Stimulated activated naive CD8-positive, alpha-beta T cell treated with anti-CD3 and anti-CD28 coated beads, Interleukin-15, amount 100 ng/mL, for 72 hours (primary cell): ENCODE measurements at regions not wholly inside any gene's neighbourhood (a gene's known extent, or its start where the extent isn't known, plus 50 kb on each side); places are given as distances from the start of the nearest gene placed in this dataset.

Source experiments
- ATAC-seq: fragments of 150-1000 bp; cut with Tn5 transposase; 2 replicates; pipeline ENCODE4 v1.10.0; 2021; ENCODE audit warnings: mild to moderate bottlenecking, moderate library complexity
- DNase-seq, 2 donors: peaks; one replicate each; pipeline ENCODE4 v3.0.0; 2021 to 2022
- H3K27ac Mint-ChIP-seq, 2 donors: one replicate each; pipeline ENCODE4 v1.8.0; 2022; ENCODE audit warnings: mild to moderate bottlenecking in 2 of 2, mixed read lengths in 2 of 2, moderate library complexity in 2 of 2
- H3K27me3 Mint-ChIP-seq: one replicate; pipeline ENCODE4 v1.8.0; 2022; ENCODE audit warnings: mixed read lengths
- H3K4me1 Mint-ChIP-seq: one replicate; pipeline ENCODE4 v1.8.0; 2022; ENCODE audit warnings: mild to moderate bottlenecking, mixed read lengths
- H3K4me3 Mint-ChIP-seq, 2 donors: one replicate each; pipeline ENCODE4 v1.8.0; 2022; ENCODE audit warnings: mild to moderate bottlenecking in 2 of 2, mixed read lengths in 2 of 2, moderate library complexity in 1 of 2
- H3K9me3 Mint-ChIP-seq, 2 donors: one replicate each; pipeline ENCODE4 v1.8.0; 2022; ENCODE audit warnings: mixed read lengths in 2 of 2

DNA sequence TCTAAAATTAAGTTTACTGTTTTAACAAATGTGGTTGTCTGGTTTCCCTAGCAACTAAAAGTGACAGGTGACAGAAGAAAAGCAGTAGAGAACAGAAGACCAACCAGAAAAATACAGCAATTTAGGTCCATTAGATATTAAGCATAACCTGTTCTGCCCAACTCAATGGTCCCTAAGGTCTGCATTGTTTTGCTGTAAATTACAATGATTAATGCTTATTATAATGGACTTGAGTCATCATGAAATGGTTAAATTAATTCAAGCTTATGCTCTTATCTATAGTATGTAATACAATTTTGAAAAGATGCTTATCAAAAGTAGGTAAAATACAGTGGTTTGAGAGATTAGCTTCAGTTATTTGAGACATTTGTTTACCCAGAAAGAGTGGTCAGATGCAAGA is 378.0 kb downstream of the GRB14 start:
- Mint-ChIP-seq H3K4me1 (no peaks in the 10 kb centered on the region), H3K9me3 (peaks cover 20 to 24% of the 10 kb centered on the region in 2 donors), H3K27ac (no peak overlapping the region), H3K27me3 (no peaks in the 10 kb centered on the region), H3K4me3 (no peak overlapping the region)
- DNase-seq (no peak), ATAC-seq (no peak)

DNA sequence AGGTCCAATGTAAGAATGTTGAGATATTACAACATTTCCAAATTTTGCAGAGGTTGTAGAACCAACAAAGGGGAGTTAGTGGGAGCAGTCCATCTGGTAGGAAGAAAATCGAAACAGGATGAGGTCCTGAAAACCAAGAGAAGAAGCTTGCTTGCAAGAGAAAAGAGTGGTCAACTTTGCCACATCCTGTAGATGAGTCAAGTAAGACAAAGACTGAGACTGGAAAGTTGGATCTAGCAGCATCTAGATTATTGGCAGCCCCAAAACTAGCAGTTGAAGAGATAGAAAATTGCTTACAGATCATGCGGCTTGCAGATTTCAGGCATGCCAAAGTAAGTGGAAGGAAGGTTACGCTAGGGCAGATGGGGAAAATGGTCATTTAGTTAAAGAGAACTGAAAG is 378.9 kb downstream of the GRB14 start:
- Mint-ChIP-seq H3K4me1 (no peaks in the 10 kb centered on the region), H3K27me3 (no peaks in the 10 kb centered on the region), H3K9me3 (peaks cover 20 to 24% of the 10 kb centered on the region in 2 donors), H3K27ac (no peak overlapping the region), H3K4me3 (no peak overlapping the region)
- ATAC-seq, result no peak
- no peak for DNase-seq

DNA sequence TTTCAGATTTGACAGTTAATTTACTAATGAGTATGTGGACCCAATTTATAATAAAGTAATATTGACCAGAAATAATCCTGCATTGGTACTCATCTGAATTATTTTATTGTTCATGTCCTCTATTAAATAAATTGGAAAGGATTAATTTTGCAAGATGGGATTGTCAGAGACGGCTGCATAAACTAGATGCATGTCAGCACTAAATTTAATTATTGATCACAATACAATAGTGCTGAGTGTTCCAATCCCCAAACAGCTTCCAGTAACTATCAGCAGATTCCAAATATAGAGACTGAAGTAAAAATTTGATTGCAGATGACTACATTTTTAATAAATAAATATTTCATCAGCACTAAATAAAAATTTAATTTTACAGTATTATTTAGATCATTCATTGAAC is 387.2 kb downstream of the GRB14 start:
- ATAC-seq (no peak), DNase-seq (no peak)
- Mint-ChIP-seq H3K27ac (no peak overlapping the region), H3K9me3 (peaks cover 3 to 4% of the 10 kb centered on the region in 2 donors), H3K4me1 (no peaks in the 10 kb centered on the region), H3K27me3 (no peaks in the 10 kb centered on the region), H3K4me3 (no peak overlapping the region)

DNA sequence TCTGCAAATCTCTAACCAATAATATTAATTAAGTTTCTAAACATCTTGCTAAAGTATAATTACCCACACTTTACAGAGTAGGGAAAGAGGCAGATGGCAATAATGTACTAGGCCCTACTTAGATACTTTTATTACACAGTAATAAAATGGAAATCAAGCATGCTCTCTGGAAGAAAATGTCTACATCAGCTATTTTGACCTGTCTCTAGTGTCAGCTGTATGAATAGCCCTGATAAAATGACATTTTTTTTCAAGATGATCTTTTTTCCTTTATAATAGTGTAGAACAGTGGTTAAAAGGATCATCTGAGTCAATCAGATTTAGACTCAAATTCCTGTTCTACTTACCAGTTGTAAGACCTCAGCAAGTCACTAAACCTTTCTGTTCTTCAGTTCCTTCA is 397.3 kb downstream of the GRB14 start:
- Mint-ChIP-seq H3K4me1 (no peaks in the 10 kb centered on the region), H3K27ac (no peak overlapping the region), H3K9me3 (peaks cover 7 to 8% of the 10 kb centered on the region in 2 donors), H3K27me3 (no peaks in the 10 kb centered on the region), H3K4me3 (no peak overlapping the region)
- DNase-seq, result no peak
- no peak for ATAC-seq

DNA sequence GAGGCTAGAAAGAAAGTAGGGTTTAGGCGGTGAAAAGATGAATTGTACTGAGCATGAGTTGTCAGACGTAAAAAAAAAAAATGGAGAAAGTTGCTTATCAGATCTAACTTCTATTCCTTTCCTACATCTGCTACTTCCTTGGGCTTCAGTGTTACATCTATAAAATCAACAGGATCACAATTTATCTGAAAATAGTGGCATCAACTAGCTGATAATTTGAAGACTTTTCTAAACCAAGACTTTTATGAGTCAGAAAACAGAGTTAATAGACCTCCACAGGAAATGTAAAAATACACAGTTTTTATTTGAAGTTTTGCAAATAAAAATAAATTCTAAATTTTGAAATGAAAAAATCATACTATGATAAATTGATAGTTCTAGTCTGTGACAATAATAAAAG is 399.8 kb downstream of the GRB14 start:
- Mint-ChIP-seq H3K4me3 (no peak overlapping the region), H3K9me3 (peaks cover 7 to 12% of the 10 kb centered on the region in 2 donors), H3K27ac (no peak overlapping the region), H3K27me3 (no peaks in the 10 kb centered on the region), H3K4me1 (no peaks in the 10 kb centered on the region)
- no peak for DNase-seq
- ATAC-seq, result no peak

DNA sequence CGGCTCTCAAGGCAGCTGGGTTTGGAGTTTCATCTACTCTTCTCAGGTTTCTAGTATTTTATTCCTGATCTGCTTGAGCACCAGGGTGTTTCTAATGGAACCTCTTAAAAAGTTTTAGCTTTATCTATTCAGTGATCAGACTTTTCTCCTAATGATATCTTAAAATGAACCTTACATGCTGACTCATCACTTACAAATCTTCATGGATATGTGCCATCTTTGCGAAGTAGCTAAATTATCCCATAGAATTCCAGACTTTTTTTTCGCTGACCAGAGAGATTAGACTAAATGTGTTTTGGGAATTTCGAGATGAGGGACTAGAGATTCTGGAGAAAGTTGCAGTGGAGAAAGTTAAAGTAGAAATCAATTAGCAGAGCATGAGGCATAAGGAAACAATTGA is 401.0 kb downstream of the GRB14 start:
- Mint-ChIP-seq H3K9me3 (peaks cover under 1 to 12% of the 10 kb centered on the region in 2 donors), H3K4me1 (no peaks in the 10 kb centered on the region), H3K27ac (no peak overlapping the region), H3K4me3 (no peak overlapping the region), H3K27me3 (no peaks in the 10 kb centered on the region)
- DNase-seq, result no peak
- no peak for ATAC-seq

DNA sequence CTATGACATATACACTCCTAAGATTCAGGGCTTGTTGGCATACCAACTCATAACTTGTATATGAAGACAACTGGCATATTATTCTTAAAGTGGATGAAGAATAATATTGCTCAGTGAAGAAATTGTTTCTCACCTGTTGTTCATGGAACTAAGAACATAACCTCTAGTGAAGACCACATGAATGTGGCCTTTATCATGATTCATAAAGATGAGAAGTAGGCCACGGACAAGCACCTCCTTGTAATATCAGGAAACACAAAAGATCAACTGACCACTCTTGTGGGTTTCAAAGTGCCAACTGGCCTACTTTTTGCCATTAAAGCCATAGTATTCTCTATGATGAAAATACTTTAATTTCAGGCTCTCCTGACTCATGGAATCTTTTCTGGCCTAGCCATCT is 407.4 kb downstream of the GRB14 start:
- ATAC-seq, result no peak
- Mint-ChIP-seq H3K4me1 (no peaks in the 10 kb centered on the region), H3K4me3 (no peak overlapping the region), H3K9me3 (peaks cover 19 to 23% of the 10 kb centered on the region in 2 donors), H3K27ac (no peak overlapping the region), H3K27me3 (no peaks in the 10 kb centered on the region)
- DNase-seq, result no peak

DNA sequence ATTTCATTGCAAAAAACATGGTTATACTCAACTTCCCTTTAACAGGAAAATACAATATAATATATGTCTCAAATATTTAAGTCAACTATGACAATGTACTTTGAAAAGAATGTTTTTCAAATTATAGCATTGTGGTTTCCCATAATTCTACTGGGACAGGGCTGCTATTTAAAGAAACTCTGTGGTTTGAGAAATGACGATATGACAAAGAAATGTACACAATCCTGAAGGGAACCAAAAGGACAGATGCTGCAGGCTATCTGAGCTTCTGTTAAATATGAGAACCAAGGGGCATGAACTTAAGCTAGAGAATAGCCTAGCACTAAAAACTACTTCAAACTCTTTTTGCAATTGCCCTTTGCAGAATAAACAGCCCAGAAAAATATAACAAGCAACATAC is 415.9 kb downstream of the GRB14 start:
- ATAC-seq (no peak), DNase-seq (no peak)
- Mint-ChIP-seq H3K27ac (no peak overlapping the region), H3K27me3 (no peaks in the 10 kb centered on the region), H3K4me3 (no peak overlapping the region), H3K9me3 (peaks cover 5 to 9% of the 10 kb centered on the region in 2 donors), H3K4me1 (no peaks in the 10 kb centered on the region)

DNA sequence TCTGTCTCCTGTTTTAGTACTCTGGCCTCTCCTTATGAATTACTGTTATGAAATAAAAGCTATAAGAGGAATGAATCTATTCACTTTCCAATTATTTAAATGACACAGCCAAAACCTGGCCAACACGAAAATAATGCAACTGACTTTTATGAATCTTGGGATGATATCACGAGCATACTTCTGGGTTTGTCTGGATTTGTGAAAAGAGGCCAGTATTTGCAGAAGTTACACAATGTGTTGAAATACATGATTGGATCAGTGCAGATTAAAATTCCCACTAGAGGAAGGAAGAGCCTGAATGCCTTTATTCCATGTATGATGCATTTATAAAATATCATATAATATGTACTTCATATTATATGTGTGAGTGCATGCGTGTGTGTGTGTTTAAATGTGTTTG is 418.2 kb downstream of the GRB14 start:
- Mint-ChIP-seq H3K9me3 (peaks cover 0 to 9% of the 10 kb centered on the region in 2 donors), H3K27ac (no peak overlapping the region), H3K4me1 (no peaks in the 10 kb centered on the region), H3K27me3 (no peaks in the 10 kb centered on the region), H3K4me3 (no peak overlapping the region)
- DNase-seq (no peak), ATAC-seq (no peak)

DNA sequence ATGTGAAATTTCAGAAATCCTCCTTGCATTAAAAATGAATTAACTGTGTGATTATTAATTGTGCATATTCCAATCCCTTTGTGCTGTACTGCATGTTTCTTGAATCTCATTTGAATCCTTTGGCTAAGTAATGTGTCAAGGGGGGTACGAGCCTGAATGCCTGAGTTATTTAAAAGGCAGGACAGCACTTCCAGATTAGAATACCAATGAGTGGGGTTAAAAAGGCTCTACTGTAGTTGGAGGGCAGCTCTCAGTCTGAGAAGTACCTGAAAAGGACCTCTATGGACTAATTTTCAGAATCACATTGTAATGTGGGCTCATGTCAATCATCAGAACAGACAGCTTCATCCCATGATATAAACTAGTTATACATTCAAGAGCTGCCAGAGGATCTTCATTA is 423.0 kb downstream of the GRB14 start:
- H3K4me1 Mint-ChIP-seq, result no peaks in the 10 kb centered on the region
- no peak for ATAC-seq
- H3K9me3 Mint-ChIP-seq, result peaks cover 0 to 14% of the 10 kb centered on the region in 2 donors
- no peak overlapping the region for H3K4me3 Mint-ChIP-seq
- no peak for DNase-seq
- H3K27me3 Mint-ChIP-seq, result no peaks in the 10 kb centered on the region
- no peak overlapping the region for H3K27ac Mint-ChIP-seq

DNA sequence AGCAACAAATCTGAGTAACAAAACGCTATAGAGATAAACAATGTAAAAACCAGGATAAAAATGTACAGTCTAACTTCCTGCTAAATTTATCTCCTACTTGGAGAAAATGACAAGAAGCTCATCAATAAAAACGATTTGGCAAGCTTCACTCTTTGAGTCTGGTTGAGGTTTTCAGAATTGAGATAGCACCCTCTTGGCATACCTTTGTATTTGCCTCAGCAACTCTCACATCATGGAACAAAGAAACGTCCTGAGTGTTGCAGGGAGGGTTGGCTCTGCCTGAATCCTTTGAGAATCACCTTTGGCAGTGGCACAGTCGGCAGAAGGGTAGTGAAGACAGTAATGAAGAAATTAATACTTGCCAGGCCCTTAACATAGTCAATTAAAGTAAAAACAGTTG is 430.6 kb downstream of the GRB14 start:
- ATAC-seq (no peak), DNase-seq (no peak)
- Mint-ChIP-seq H3K4me3 (no peak overlapping the region), H3K4me1 (no peaks in the 10 kb centered on the region), H3K27ac (no peak overlapping the region), H3K9me3 (peaks cover 0 to 19% of the 10 kb centered on the region in 2 donors), H3K27me3 (no peaks in the 10 kb centered on the region)

DNA sequence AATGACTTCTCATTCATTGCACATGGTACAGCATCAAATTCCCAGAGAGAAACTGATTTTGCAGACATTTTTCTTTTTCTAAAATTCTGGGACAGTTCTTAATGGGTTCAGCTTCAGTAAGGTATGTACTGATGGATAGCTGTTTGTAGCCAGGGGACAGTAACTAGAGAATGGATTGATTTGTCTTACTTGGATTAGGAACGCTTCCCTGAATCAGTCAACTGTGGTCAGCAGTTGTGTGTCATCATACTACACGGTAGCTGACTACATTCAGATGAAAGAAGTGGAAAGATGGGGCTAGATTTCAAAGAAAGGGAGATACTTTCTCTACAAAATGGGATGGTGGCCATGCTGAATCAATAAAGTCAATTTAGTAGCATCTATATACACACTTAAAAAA is 431.4 kb downstream of the GRB14 start:
- DNase-seq (no peak), ATAC-seq (no peak)
- Mint-ChIP-seq H3K27ac (no peak overlapping the region), H3K4me3 (no peak overlapping the region), H3K4me1 (no peaks in the 10 kb centered on the region), H3K27me3 (no peaks in the 10 kb centered on the region), H3K9me3 (peaks cover 0 to 17% of the 10 kb centered on the region in 2 donors)

DNA sequence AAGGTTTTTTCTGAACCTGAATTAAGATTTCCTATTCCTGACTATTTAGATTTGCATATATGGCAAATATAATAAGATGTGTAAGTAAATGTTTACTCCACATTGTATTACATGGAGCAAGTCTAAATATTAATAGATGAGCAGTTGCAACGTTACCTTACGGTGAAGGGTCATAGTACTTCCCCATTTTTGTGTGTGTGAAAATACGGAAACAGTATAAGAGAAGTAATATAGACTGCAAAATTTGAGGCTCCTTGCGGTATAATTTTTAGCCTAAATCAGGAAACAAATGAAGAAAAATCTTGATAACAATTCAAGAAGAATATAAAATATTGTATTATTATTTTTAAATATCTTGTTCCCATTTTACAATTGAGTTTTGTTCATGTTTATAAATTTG is 434.2 kb downstream of the GRB14 start:
- peaks cover 4 to 14% of the 10 kb centered on the region in 2 donors for H3K9me3 Mint-ChIP-seq
- no peaks in the 10 kb centered on the region for H3K27me3 Mint-ChIP-seq
- ATAC-seq, result no peak

DNA sequence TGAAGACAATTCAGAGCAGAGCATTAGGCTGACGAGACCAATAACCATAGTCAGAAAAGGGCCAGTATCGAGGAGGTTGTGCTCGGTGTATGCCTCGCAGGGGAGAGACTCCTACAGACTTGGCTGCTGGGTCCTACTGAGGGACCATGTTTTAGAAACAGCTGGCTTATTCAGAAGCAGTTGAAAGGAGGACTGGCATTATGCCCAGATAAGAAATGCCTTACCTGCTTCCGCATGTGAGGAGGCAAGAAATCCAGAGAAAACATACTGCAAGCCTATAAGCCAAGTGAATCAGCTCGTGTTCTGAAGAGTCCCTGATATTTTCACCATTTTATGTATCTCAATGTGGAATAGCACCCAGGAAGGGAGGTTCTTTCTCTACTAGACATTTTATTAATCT is 434.7 kb downstream of the GRB14 start:
- DNase-seq, result no peak
- no peak for ATAC-seq
- no peaks in the 10 kb centered on the region for H3K4me1 Mint-ChIP-seq
- H3K27me3 Mint-ChIP-seq, result no peaks in the 10 kb centered on the region
- H3K4me3 Mint-ChIP-seq, result no peak overlapping the region
- H3K27ac Mint-ChIP-seq, result no peak overlapping the region
- H3K9me3 Mint-ChIP-seq, result peaks cover 4 to 14% of the 10 kb centered on the region in 2 donors

More for the DNA sequence above, 434.2 kb downstream of the GRB14 start:
- H3K4me1 Mint-ChIP-seq, result no peaks in the 10 kb centered on the region
- no peak overlapping the region for H3K4me3 Mint-ChIP-seq
- H3K27ac Mint-ChIP-seq, result no peak overlapping the region
- no peak for DNase-seq

DNA sequence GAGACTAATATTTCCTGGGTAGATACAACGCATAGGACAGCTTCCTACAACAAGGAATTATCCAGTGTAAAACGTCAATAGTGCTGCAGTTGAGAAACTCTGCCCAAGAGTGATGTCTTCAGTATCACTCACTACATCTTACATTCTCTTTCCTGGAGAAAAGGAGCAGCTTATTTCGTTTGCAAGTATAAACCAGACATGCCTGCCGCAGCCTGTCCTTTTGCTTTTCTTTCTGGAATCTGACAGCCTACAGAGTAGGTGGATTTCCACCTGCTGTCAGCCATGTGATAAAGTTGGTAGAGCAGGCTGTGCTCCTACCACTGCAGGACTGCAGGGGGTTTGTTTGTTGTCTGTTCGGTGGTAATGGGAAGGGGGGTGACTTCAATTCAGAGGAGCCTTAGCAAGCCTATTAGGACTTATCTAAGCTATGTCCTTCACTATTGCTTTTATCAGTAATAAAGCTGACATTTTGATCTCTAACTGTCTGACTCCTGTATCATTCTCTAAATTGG is 439.1 kb downstream of the GRB14 start:
- DNase-seq (no peak), ATAC-seq (no peak)
- Mint-ChIP-seq H3K9me3 (peaks cover 4 to 20% of the 10 kb centered on the region in 2 donors), H3K27me3 (no peaks in the 10 kb centered on the region), H3K4me1 (no peaks in the 10 kb centered on the region), H3K4me3 (no peak overlapping the region), H3K27ac (no peak overlapping the region)

DNA sequence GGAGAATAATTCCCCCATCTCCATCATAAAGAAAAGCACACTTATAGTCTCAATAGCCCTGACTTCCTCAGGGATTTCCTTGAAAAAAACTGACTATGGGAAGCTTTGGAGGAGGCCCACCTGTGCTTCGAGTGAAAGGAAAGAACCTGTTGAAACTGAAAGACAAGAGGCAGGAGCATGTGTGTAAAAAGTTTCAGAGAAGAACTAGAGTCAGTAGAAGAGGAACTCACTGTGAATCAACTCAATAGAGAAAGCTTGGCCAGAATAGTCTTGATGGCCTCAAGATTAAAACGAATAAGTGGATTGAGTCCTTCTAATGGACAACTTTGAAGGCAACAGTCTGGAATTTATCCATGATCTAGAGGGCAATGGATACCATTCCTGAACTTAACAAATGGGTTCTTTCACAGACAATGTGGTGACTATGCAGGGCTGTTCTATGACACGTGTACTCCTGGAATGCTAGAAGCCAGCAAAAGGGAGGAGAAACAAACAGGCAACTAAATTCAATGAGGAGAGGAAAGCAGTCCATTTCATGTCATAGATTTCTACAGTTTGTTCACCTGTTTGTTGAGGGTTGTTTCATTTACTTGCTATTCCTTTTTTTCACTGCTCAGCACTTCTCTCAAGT is 442.3 kb downstream of the GRB14 start:
- no peaks in the 10 kb centered on the region for H3K27me3 Mint-ChIP-seq
- DNase-seq (no peak), ATAC-seq (no peak)
- no peak overlapping the region for H3K27ac Mint-ChIP-seq
- no peak overlapping the region for H3K4me3 Mint-ChIP-seq
- no peaks in the 10 kb centered on the region for H3K4me1 Mint-ChIP-seq
- H3K9me3 Mint-ChIP-seq, result peaks cover 0 to 22% of the 10 kb centered on the region in 2 donors

DNA sequence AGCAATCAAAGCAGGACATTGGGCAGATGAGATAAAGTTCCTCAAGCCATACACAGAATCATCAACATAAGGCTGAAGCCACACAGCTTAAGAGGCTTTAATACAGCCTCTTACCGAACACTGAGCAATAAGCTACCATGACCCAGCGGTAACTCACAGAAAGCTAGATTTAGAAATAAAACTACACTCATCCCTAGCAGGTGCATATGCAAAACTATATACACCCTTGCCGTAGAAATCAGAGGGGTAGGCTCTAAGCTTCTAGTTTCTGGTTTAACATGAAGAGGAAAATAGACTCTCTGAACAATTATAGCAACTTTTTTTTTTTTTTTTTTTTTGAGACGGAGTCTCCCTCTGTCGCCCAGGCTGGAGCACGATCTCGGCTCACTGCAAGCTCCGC is 428.8 kb upstream of the FIGN start:
- DNase-seq, result no peak
- Mint-ChIP-seq H3K27me3 (no peaks in the 10 kb centered on the region), H3K9me3 (peaks cover 0 to 2% of the 10 kb centered on the region in 2 donors), H3K4me3 (no peak overlapping the region), H3K4me1 (no peaks in the 10 kb centered on the region), H3K27ac (no peak overlapping the region)
- ATAC-seq, result no peak
